Activated T-cell treated with anti-CD3 and anti-CD28 coated beads, Interleukin-2, amount 50 U/mL, for 1 hour (primary cell): ENCODE measurements at regions not wholly inside any gene's neighbourhood (a gene's known extent, or its start where the extent isn't known, plus 50 kb on each side); places are given as distances from the start of the nearest gene placed in this dataset.
A peak's percentile ranks its signal among the peaks of the same experiment; 100 is the strongest.
"Not testable (repeated sequence)": the region's sequence is repeated elsewhere in the genome, so short reads cannot be mapped to it uniquely, and the experiment has no call there.

Experiments used
- DNase-seq: peaks from one replicate; pipeline ENCODE4 v3.0.0-alpha.2; 2020

GRCh38 chr17:64771980-64772844 is 110.1 kb upstream of the SMURF2 start:
- no peak for DNase-seq

GRCh38 chr17:64769712-64770111 is 107.6 kb upstream of the SMURF2 start:
- DNase-seq = no peak

- no peak for DNase-seq
These were observed 105.3 kb upstream of the SMURF2 start for GRCh38 chr17:64767269-64767997.

- no peak for DNase-seq
These were observed 103.2 kb upstream of the SMURF2 start for GRCh38 chr17:64765191-64765889.

DNA sequence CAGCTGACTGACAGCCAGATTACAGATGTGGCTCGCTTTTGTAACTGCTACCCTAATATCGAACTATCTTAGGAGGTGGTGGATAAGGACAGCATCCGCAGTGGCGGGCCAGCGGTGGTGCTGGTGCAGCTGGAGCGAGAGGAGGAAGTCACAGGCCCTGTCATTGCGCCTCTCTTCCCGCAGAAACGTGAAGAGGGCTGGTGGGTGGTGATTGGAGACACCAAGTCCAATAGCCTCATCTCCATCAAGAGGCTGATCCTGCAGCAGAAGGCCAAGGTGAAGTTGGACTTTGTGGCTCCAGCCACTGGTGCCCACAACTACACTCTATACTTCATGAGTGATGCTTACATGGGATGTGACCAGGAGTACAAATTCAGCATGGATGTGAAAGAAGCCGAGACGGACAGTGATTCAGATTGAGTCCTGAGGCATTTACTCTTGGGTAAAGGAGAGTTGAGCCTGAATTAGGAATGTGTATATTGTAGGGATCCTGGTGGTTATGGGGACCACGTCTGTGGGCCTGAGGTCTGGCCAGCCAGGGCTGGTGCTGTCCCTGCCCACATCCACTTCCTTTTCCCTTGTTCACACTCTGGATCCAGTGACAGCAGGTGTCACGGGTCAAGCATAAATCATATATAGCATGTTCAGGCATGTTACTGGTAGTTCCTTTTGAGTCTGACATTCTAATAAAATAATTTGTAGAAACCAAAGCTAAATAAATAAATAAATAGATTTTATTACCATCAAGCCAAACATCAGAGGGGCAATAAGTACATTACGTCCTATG is 89.0 kb upstream of the SMURF2 start:
- DNase-seq = no peak

DNA sequence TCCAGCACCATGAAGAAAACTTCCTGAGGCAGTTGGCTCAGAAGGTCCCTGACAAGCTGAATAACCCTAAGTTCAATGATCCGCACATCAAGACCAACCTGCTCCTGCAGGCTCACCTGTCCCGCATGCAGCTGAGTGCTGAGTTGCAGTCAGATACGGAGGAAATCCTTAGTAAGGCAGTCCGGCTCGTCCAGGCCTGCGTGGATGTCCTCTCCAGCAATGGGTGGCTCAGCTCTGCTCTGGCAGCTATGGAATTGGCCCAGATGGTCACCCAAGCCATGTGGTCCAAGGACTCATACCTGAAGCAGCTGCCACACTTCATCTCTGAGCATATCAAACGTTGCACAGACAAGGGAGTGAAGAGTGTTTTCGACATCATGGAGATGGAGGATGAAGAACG is 88.4 kb upstream of the SMURF2 start:
- DNase-seq = no peak

- no peak for DNase-seq
These were observed 87.2 kb upstream of the SMURF2 start for GRCh38 chr17:64749306-64749705.

- DNase-seq = no peak
These were observed 85.9 kb upstream of the SMURF2 start for GRCh38 chr17:64747938-64748540.

- no peak for DNase-seq
These were observed 80.2 kb upstream of the SMURF2 start for GRCh38 chr17:64742326-64742725.

DNA sequence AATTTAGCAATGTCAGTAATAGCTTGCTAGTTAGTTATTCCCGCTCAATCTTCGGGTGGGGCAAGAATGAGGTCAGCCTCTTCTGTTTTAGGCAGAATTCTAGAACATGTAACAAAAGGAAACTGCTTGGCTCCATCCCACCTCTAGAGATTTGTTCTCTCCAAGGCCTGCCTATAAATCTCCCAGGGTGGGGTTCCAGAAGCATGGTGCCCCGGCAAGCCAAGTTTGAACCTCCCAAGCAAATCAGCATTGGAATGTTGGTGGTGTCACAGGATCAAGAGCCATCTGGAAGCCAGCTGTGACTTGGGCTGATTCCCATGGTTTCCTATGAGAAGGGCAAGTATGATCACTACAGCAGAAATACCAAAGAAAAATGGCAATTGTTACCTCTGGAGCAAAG is 79.8 kb upstream of the SMURF2 start:
- not testable (repeated sequence) for DNase-seq

DNA sequence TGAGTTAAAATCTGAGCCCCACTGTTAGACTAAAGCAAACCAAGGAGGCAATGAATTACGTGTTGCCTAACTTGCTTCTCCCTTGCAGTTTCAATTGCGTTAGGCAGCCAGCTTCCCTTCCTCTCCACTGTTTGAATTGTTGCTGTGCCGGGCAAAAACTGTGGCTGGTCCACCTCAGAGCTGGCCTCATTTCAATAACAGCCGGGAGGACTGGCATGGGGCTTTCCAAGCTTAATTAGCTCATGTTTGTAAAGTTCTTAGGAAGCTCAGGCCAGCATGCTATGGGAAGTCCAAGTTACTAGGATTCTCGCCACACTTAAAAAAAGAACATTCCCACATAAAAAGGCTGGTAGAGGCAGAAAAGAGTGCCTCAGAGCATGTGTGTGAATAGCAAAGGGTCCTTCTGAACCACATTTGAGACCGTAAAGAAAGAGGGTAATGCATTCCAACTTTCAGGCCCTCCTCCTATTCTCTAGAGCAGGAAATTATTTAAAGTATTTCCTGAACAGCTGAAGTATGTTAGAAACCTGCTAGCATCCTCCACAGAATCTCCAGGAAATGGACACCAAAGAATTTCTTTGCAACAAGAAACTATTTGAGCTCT is 79.0 kb upstream of the SMURF2 start:
- DNase-seq = no peak

DNA sequence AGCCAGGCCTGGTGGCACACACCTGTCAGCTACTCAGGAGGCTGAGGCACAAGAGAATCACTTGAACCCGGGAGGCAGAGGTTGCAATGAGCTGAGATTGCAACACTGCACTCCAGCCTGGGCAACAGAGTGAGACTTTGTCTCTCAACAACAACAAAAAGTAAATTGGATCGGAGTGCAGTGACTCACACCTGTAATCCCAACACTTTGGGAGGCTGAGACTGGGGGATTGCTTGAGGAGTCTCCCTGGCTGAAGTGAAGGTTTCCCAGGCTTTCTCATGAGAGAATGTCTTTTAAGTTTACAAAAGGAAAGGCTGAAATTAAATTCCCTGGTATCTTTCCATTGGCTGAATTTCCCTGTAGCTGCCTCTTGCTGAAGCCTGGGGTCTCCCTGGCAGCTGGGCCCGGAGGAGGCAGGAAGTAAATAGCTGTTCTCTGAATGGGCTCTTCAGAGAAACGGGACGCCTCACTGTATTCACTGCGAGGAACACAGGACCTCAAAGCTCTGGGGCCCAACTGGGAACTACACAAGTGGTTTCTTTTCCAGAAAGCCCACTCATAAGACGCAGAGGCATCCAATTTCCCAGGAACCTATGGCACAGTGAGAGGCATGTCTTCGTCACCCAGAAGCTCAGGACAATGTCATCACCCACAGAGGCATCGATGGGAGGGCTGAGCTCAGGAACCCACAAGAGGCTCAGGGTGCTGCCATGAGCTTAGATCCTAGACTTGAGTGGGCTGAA is 77.4 kb upstream of the SMURF2 start:
- DNase-seq = no peak

DNA sequence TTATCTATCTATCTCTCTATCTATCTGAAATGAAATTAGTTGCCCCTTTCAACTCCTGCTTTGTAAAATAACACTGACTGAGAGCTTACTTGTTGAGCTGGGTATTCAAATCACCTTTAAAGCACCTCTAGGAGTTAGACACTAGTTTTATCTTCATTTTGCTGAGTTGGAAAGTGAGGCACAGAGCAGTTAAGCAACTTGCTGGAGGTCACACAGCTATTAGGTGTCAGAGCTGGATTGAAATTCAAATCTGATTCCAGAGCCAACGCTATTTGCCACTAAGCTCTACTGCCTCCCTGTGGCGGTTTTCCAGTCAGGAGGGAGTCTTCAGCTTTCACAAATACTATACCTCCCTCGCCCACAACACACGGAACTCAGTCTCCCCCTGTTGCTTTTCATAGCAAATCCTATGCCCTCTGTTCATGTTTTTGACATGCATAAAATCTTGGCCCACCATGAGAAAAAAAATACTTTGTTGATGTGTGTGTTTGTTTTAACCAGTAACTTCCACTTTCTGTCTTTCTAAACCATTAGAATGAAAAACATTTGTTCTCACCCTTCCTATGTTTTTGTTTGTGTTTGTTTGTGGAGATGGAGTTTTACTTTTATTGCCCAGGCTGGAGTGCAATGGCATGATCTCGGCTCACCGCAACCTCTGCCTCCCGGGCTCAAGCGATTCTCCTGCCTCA is 74.8 kb upstream of the SMURF2 start:
- DNase-seq = peak; percentile 55

DNA sequence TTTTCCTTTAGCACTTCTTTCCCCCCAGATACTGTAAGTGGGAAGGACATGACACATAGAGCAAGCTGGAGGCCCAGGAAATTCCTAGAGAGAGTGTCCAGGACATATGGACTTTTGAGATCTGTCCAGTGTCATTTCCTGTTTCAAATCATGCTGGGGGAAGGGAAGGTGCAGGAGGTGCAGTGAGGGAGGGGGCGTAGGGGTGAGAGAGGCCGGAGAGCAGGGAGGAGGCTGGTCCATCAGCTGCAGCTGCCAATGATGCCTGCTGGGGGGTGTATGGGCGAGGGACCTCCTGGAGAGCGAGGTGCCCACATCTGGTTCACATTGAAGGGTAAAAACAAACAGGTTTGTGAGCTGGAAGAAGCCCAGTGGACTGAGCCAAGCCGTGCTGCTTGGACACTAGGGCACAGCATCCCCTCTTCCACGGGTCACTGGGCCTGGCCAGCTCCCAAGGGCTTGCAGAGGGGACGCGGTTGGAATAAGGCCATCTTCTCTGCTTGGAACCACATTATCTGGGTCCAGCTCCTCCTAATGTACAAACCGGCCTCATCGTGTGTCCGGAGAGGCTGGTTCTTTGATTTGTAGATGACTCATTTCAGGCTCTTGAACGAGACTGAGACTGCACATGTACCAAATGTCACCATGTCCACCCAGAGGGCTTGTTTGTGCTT is 70.4 kb upstream of the SMURF2 start:
- no peak for DNase-seq

- not testable (repeated sequence) for DNase-seq
These were observed 67.9 kb upstream of the SMURF2 start for GRCh38 chr17:64730023-64730422.

DNA sequence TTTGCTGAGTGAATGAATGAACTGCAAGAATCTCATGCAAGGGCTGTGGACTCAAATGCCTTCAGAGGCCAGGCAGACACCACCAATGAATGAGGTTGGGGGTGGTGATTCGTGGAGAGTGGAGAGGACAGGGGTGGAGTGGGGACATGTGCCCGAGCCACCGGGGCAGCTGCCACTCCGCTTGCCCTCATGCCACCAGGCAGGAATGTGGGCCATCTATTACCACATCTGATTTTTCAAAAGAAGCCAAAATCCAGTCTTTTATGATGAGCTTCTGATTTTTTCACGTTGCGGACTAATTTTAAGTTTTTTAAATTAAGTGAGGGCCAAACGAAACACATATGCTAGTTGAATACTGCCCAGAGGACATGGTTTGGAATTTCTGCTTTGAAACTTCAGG is 67.1 kb upstream of the SMURF2 start:
- no peak for DNase-seq

DNA sequence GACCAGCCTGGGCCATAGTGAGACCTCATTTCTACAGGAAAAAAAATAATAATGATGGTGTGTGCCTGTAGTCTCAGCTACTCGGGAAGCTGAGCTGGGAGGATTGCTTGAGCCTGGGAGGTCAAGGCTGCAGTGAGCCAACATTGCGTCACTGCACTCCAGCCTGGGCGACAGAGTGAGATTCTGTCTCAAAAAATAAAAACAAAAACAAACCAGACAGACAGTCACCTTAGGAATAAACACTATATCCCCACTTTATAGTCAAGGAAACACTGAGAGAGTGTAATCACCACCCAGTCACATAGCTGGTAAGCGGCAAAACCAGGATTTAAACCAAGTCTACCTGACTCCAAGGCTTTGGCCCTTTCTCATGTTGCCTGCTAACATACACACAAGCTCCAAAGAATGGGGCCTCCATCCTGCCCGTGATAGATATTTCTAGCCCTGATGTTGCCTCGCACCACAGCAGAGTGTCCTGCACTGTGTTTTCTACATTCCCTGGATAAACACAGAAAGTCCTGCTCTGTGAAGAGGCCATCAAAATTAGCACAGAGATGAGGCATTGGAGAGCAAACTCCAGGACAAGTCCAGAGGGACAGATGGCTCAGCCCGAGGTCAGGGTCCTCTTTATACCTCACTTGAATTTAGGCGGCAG is 66.1 kb upstream of the SMURF2 start:
- no peak for DNase-seq

- DNase-seq = not testable (repeated sequence)
These were observed 63.9 kb upstream of the SMURF2 start for GRCh38 chr17:64726025-64726424.

GRCh38 chr17:64724246-64724645 is 62.1 kb upstream of the SMURF2 start:
- DNase-seq = not testable (repeated sequence)
